GM18502 (cell line): ENCODE measurements at regions not wholly inside any gene's neighbourhood (a gene's known extent, or its start where the extent isn't known, plus 50 kb on each side); places are given as distances from the start of the nearest gene placed in this dataset.

Experiments
- ATAC-seq: cut with Tn5 transposase; IDR thresholded peaks from one replicate; pipeline ENCODE4 v1.9.1; 2021; ENCODE audit warnings: mild to moderate bottlenecking; ENCODE audit not compliant: unreplicated experiment, poor library complexity

- ATAC-seq = no peak
These were observed 748.1 kb upstream of the LRATD1 start for GRCh38 chr2:13884291-13884976.

GRCh38 chr2:13901526-13901925 lies 731.0 kb upstream of the LRATD1 start:
- no peak for ATAC-seq

GRCh38 chr2:13905831-13906230 lies 726.7 kb upstream of the LRATD1 start:
- no peak for ATAC-seq

GRCh38 chr2:13916066-13916465 lies 716.5 kb upstream of the LRATD1 start:
- ATAC-seq = no peak

GRCh38 chr2:13917958-13918357 lies 714.6 kb upstream of the LRATD1 start:
- ATAC-seq = no peak

GRCh38 chr2:13919981-13920382 lies 712.5 kb upstream of the LRATD1 start:
- ATAC-seq = no peak

- ATAC-seq = no peak
These were observed 711.3 kb upstream of the LRATD1 start for GRCh38 chr2:13921245-13921644.

- ATAC-seq = no peak
These were observed 708.7 kb upstream of the LRATD1 start for GRCh38 chr2:13923823-13924222.

- no peak for ATAC-seq
These were observed 690.4 kb upstream of the LRATD1 start for GRCh38 chr2:13942111-13942510.

- no peak for ATAC-seq
These were observed 681.8 kb upstream of the LRATD1 start for GRCh38 chr2:13950761-13951160.

- ATAC-seq = no peak
These were observed 663.7 kb upstream of the LRATD1 start for GRCh38 chr2:13968811-13969210.

GRCh38 chr2:13986119-13986720 lies 646.3 kb upstream of the LRATD1 start:
- ATAC-seq = no peak

GRCh38 chr2:13996527-13996926 lies 636.0 kb upstream of the LRATD1 start:
- no peak for ATAC-seq

- ATAC-seq = no peak
These were observed 621.3 kb upstream of the LRATD1 start for GRCh38 chr2:14011190-14011589.

- ATAC-seq = no peak
These were observed 617.3 kb upstream of the LRATD1 start for GRCh38 chr2:14015113-14015630.

GRCh38 chr2:14016289-14016955 lies 616.1 kb upstream of the LRATD1 start:
- ATAC-seq = no peak

- no peak for ATAC-seq
These were observed 613.9 kb upstream of the LRATD1 start for GRCh38 chr2:14018620-14019019.

GRCh38 chr2:14023558-14023957 lies 609.0 kb upstream of the LRATD1 start:
- ATAC-seq = no peak

- ATAC-seq = no peak
These were observed 593.4 kb upstream of the LRATD1 start for GRCh38 chr2:14039134-14039533.

- ATAC-seq = no peak
These were observed 585.0 kb upstream of the LRATD1 start for GRCh38 chr2:14047491-14047890.

- no peak for ATAC-seq
These were observed 581.1 kb upstream of the LRATD1 start for GRCh38 chr2:14051401-14051800.
